Muscle of leg (tissue), 3 donors: ENCODE measurements at regions not wholly inside any gene's neighbourhood (a gene's known extent, or its start where the extent isn't known, plus 50 kb on each side); places are given as distances from the start of the nearest gene placed in this dataset.

ENCODE experiments used
- DNase-seq: peaks from one replicate; pipeline ENCODE4 v3.0.0; 2013
- H3K27ac ChIP-seq: one replicate; pipeline ENCODE4 v1.5.1; 2013; ENCODE audit warnings: mild to moderate bottlenecking, low read length, control low read depth
- H3K27me3 ChIP-seq: one replicate; pipeline ENCODE4 v1.6.1; 2013; ENCODE audit warnings: low read length; ENCODE audit not compliant: control insufficient read depth, insufficient read depth
- H3K36me3 ChIP-seq: one replicate; pipeline ENCODE4 v1.6.1; 2013; ENCODE audit warnings: low read length; ENCODE audit not compliant: control insufficient read depth, insufficient read depth
- H3K4me1 ChIP-seq: one replicate; pipeline ENCODE4 v1.6.1; 2013; ENCODE audit warnings: low read length; ENCODE audit not compliant: control insufficient read depth, insufficient read depth
- H3K4me3 ChIP-seq: one replicate; pipeline ENCODE4 v1.5.1; 2013; ENCODE audit warnings: low read length, control low read depth
- H3K9me3 ChIP-seq: replicated peaks from 2 replicates; pipeline ENCODE4 v1.6.1; 2013; ENCODE audit warnings: low read depth, low read length; ENCODE audit not compliant: control insufficient read depth
- WGBS: methylation state at CpG from one replicate; pipeline ENCODE4 v1.1.5; 2013; ENCODE audit warnings: missing lambda C conversion rate; ENCODE audit not compliant: insufficient coverage; 5-methylcytosine and 5-hydroxymethylcytosine counted together

GRCh38 chr11:71192629-71193028, 59.7 kb downstream of the SHANK2 start:
- WGBS: 67% methylated on average over 1 of the region's 3 CpGs
- Histone ChIP-seq H3K4me1 (no peaks in the 10 kb centered on the region), H3K36me3 (no peaks in the 10 kb centered on the region), H3K27me3 (peaks cover 5% of the 10 kb centered on the region), H3K27ac (no peak overlapping the region), H3K4me3 (no peak overlapping the region), H3K9me3 (no peaks in the 10 kb centered on the region)
- DNase-seq: no peak

GRCh38 chr11:71191201-71191600, 61.2 kb downstream of the SHANK2 start:
- 90% methylated on average over 2 of the region's 8 CpGs for WGBS
- no peak overlapping the region for H3K27ac ChIP-seq

GRCh38 chr11:71190551-71190950, 61.8 kb downstream of the SHANK2 start:
- H3K27ac ChIP-seq: no peak overlapping the region
- H3K36me3 ChIP-seq: no peaks in the 10 kb centered on the region
- H3K4me3 ChIP-seq: no peak overlapping the region
- no peak for DNase-seq
- H3K27me3 ChIP-seq: peaks cover 10% of the 10 kb centered on the region
- WGBS: 70% methylated on average over 9 of the region's 14 CpGs
- no peaks in the 10 kb centered on the region for H3K9me3 ChIP-seq
- H3K4me1 ChIP-seq: no peaks in the 10 kb centered on the region

More at GRCh38 chr11:71191201-71191600, 61.2 kb downstream of the SHANK2 start:
- Histone ChIP-seq H3K27me3 (peaks cover 10% of the 10 kb centered on the region), H3K4me3 (no peak overlapping the region), H3K9me3 (no peaks in the 10 kb centered on the region), H3K36me3 (no peaks in the 10 kb centered on the region), H3K4me1 (no peaks in the 10 kb centered on the region)
- no peak for DNase-seq

DNA sequence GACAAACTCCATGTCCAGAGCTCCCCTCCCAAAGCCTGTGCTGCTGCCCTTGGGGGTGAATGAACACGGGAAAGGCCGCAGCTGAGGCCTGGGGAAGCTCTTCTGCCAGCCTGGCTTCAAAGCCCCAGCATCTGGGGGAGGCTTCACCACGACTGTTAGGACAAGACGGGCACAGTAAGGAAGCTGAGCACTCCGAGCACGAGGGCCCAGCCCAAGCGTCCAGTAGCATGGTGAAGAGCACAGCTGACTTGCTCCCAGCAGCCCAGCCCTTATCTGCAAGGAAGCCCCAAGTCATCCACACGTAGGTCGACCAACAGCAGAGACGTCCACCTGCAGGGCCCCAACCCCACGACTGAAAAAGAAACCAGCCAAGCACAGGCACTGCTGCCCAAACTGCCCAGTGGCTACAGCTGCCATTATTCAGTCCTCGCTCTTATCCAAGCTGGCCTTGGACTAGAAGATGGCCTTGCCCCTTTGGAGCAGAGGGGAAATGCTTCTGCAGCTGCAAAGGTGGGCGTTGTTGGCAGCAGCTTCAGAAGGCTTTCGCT, 62.5 kb downstream of the SHANK2 start:
- Histone ChIP-seq H3K4me1 (no peaks in the 10 kb centered on the region), H3K9me3 (no peaks in the 10 kb centered on the region), H3K36me3 (no peaks in the 10 kb centered on the region), H3K27me3 (peaks cover 10% of the 10 kb centered on the region), H3K27ac (no peak overlapping the region), H3K4me3 (no peak overlapping the region)
- no peak for DNase-seq
- 78% methylated on average over 13 of the region's 14 CpGs for WGBS

GRCh38 chr11:71188886-71189767, 63.2 kb downstream of the SHANK2 start:
- Histone ChIP-seq H3K27ac (no peak overlapping the region), H3K4me3 (no peak overlapping the region), H3K27me3 (peaks cover 8% of the 10 kb centered on the region), H3K4me1 (no peaks in the 10 kb centered on the region), H3K36me3 (no peaks in the 10 kb centered on the region), H3K9me3 (no peaks in the 10 kb centered on the region)
- DNase-seq: no peak
- WGBS: 55% methylated on average over 15 of the region's 20 CpGs

GRCh38 chr11:71188073-71188472, 64.3 kb downstream of the SHANK2 start:
- Histone ChIP-seq H3K36me3 (no peaks in the 10 kb centered on the region), H3K4me1 (no peaks in the 10 kb centered on the region), H3K9me3 (no peaks in the 10 kb centered on the region), H3K4me3 (no peak overlapping the region), H3K27ac (no peak overlapping the region), H3K27me3 (peaks cover 6% of the 10 kb centered on the region)
- 82% methylated on average over 7 of the region's 8 CpGs for whole genome bisulfite sequencing
- DNase-seq: no peak

DNA sequence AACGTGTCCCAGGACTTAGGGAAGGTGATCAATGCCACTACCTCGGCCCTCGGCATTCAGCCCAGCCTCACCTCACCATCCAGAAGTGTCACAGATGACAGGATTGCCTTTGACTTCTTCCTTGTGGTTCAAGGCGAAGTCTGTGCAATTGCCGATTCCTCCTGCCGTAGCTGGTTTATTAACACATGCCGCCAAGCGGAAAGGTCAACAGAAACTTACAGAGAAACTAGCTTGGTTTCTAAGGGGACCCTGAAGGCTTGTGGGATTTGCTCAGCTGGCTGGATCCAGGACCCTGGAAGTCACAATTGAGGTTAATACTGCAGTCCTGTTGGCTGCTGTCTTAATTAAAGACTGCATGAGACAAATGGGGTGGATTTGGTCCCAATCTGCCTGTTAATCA, 65.6 kb downstream of the SHANK2 start:
- H3K27me3 ChIP-seq: peaks cover 6% of the 10 kb centered on the region
- no peaks in the 10 kb centered on the region for H3K4me1 ChIP-seq
- H3K4me3 ChIP-seq: no peak overlapping the region
- no peaks in the 10 kb centered on the region for H3K36me3 ChIP-seq
- DNase-seq: no peak
- H3K27ac ChIP-seq: no peak overlapping the region
- no peaks in the 10 kb centered on the region for H3K9me3 ChIP-seq
- 78% methylated on average over 8 of the region's 8 CpGs for WGBS

DNA sequence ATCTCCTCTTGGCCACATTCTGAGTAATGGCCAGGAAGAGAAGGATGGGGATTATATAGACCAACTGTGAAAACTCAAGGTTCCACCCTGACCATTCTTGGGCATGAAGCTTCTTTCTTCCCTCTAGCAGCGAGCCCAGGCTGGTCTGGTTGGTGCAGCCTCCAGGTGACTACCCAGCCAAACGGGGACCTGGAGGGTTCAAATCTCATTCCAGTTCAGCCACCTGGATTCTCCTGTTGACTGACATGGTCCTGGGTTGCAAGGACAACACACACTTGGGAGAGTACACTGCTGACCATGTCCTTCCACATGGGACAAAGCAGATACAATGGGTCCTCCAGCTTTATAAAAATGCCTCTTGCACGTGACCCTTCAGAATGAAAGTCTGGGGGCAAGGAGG, 67.0 kb downstream of the SHANK2 start:
- Histone ChIP-seq H3K27me3 (peaks cover 9% of the 10 kb centered on the region), H3K4me1 (no peaks in the 10 kb centered on the region), H3K9me3 (no peaks in the 10 kb centered on the region), H3K27ac (no peak overlapping the region), H3K4me3 (no peak overlapping the region), H3K36me3 (no peaks in the 10 kb centered on the region)
- no peak for DNase-seq
- WGBS: 83% methylated on average over 2 of the region's 3 CpGs

- Histone ChIP-seq H3K4me1 (no peaks in the 10 kb centered on the region), H3K9me3 (no peaks in the 10 kb centered on the region), H3K36me3 (no peaks in the 10 kb centered on the region), H3K27ac (no peak overlapping the region), H3K27me3 (peaks cover 9% of the 10 kb centered on the region), H3K4me3 (no peak overlapping the region)
- DNase-seq: no peak
- 91% methylated on average over 12 of the region's 12 CpGs for WGBS
These were observed 67.8 kb downstream of the SHANK2 start for GRCh38 chr11:71184421-71185210.

- Histone ChIP-seq H3K27me3 (peaks cover 9% of the 10 kb centered on the region), H3K4me3 (no peak overlapping the region), H3K27ac (no peak overlapping the region), H3K9me3 (no peaks in the 10 kb centered on the region), H3K36me3 (no peaks in the 10 kb centered on the region), H3K4me1 (no peaks in the 10 kb centered on the region)
- 66% methylated on average over 4 of the region's 10 CpGs for WGBS
- DNase-seq: no peak
These were observed 68.5 kb downstream of the SHANK2 start for GRCh38 chr11:71183878-71184277.
